GM21381 (cell line): ENCODE measurements at regions not wholly inside any gene's neighbourhood (a gene's known extent, or its start where the extent isn't known, plus 50 kb on each side); places are given as distances from the start of the nearest gene placed in this dataset.

ENCODE experiments used
- ATAC-seq: cut with Tn5 transposase; IDR thresholded peaks from one replicate; pipeline ENCODE4 v1.9.1; 2021; ENCODE audit warnings: mild to moderate bottlenecking, moderate library complexity; ENCODE audit not compliant: unreplicated experiment

- ATAC-seq, result no peak
Observed at GRCh38 chr14:97283841-97284240, 486.7 kb downstream of the VRK1 start.

GRCh38 chr14:97287956-97288355, 490.8 kb downstream of the VRK1 start:
- ATAC-seq, result no peak

- ATAC-seq, result no peak
Observed at GRCh38 chr14:97290065-97290464, 492.9 kb downstream of the VRK1 start.

GRCh38 chr14:97290977-97291376, 493.8 kb downstream of the VRK1 start:
- ATAC-seq, result no peak

- ATAC-seq, result no peak
Observed at GRCh38 chr14:97293659-97294058, 496.5 kb downstream of the VRK1 start.

GRCh38 chr14:97295108-97295710, 498.0 kb downstream of the VRK1 start:
- ATAC-seq, result no peak

GRCh38 chr14:97296176-97296575, 499.0 kb downstream of the VRK1 start:
- no peak for ATAC-seq

- ATAC-seq, result no peak
Observed at GRCh38 chr14:97297100-97297499, 499.9 kb downstream of the VRK1 start.

- no peak for ATAC-seq
Observed at GRCh38 chr14:97298331-97298730, 501.1 kb downstream of the VRK1 start.

- ATAC-seq, result no peak
Observed at GRCh38 chr14:97298736-97299135, 501.6 kb downstream of the VRK1 start.

GRCh38 chr14:97299661-97300060, 502.5 kb downstream of the VRK1 start:
- no peak for ATAC-seq

- no peak for ATAC-seq
Observed at GRCh38 chr14:97301931-97302559, 504.9 kb downstream of the VRK1 start.

GRCh38 chr14:97306133-97306759, 509.1 kb downstream of the VRK1 start:
- no peak for ATAC-seq

- ATAC-seq, result no peak
Observed at GRCh38 chr14:97306760-97307246, 509.6 kb downstream of the VRK1 start.

GRCh38 chr14:97311411-97311810, 514.2 kb downstream of the VRK1 start:
- no peak for ATAC-seq

GRCh38 chr14:97312910-97313309, 515.7 kb downstream of the VRK1 start:
- ATAC-seq, result no peak

- no peak for ATAC-seq
Observed at GRCh38 chr14:97315790-97316189, 518.6 kb downstream of the VRK1 start.

- ATAC-seq, result no peak
Observed at GRCh38 chr14:97318380-97318779, 521.2 kb downstream of the VRK1 start.

- ATAC-seq, result no peak
Observed at GRCh38 chr14:97319691-97320090, 522.5 kb downstream of the VRK1 start.

- no peak for ATAC-seq
Observed at GRCh38 chr14:97328743-97329142, 531.6 kb downstream of the VRK1 start.

- ATAC-seq, result no peak
Observed at GRCh38 chr14:97329701-97330100, 532.5 kb downstream of the VRK1 start.

GRCh38 chr14:97331058-97331457, 533.9 kb downstream of the VRK1 start:
- no peak for ATAC-seq
